ENCODE measurements at regions not wholly inside any gene's neighbourhood (a gene's known extent, or its start where the extent isn't known, plus 50 kb on each side); places are given as distances from the start of the nearest gene placed in this dataset.

DNA sequence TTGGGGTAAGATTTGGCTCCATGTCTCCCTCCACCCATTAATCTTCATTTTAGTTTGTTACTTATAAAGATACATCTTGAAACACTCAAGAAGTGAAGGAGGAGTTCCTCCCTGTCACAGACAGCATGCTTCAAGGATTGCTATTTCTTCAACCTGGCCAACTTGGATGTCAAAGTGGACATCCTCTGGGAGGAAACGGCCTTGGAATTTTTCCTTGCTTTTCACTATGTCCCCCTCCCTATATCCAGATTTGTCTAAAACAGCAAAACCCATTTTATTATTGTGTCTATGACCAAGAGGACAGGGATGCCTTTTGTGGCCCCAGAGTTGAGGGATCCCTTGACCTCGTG lies 242.9 kb downstream of the LPIN1 start:
- TF ChIP-seq MAX (IDR thresholded peaks at IDR 0.05; ENCODE audit: insufficient read depth, insufficient read length): no peak
- TF ChIP-seq, protein P1, sequence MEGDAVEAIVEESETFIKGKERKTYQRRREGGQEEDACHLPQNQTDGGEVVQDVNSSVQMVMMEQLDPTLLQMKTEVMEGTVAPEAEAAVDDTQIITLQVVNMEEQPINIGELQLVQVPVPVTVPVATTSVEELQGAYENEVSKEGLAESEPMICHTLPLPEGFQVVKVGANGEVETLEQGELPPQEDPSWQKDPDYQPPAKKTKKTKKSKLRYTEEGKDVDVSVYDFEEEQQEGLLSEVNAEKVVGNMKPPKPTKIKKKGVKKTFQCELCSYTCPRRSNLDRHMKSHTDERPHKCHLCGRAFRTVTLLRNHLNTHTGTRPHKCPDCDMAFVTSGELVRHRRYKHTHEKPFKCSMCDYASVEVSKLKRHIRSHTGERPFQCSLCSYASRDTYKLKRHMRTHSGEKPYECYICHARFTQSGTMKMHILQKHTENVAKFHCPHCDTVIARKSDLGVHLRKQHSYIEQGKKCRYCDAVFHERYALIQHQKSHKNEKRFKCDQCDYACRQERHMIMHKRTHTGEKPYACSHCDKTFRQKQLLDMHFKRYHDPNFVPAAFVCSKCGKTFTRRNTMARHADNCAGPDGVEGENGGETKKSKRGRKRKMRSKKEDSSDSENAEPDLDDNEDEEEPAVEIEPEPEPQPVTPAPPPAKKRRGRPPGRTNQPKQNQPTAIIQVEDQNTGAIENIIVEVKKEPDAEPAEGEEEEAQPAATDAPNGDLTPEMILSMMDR (IDR thresholded peaks at IDR 0.05; ENCODE audit: extremely low read depth in 1 of 2, insufficient read depth in 1 of 2, low read depth in 1 of 2, low read length in 2 of 2): no peak
- no peak for TF ChIP-seq JUN (IDR thresholded peaks at IDR 0.05; ENCODE audit: borderline replicate concordance, insufficient read depth, insufficient read length, low read depth)

All from endothelial cell of umbilical vein (primary cell).